ENCODE measurements at regions not wholly inside any gene's neighbourhood (a gene's known extent, or its start where the extent isn't known, plus 50 kb on each side); places are given as distances from the start of the nearest gene placed in this dataset.
"Not testable (repeated sequence)": the region's sequence is repeated elsewhere in the genome, so short reads cannot be mapped to it uniquely, and the experiment has no call there.

DNA sequence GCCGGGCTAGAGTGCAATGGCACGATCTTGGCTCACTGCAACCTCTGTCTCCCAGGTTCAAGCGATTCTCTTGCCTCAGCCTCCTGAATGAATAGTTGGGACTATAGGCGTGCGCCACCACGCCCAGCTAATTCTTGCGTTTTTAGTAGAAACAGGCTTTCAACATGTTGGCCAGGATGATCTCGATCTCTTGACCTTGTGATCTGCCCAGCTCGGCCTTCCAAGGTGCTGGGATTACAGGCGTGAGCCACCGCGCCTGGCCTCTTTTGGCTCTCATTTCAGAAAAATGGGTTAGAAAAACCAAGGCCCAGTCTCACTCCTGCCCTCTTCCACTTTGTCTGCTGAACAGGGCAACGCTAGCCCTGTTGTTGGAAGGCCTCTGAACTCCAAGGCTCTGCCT lies 72.0 kb upstream of the JCAD start:
- H3K9me3 ChIP-seq (replicated peaks; ENCODE audit: control insufficient read depth, insufficient read depth, low read length); SMC1A ChIA-PET (ENCODE audit: uncharacterized antibody, unreplicated experiment); ATAC-seq; intact Hi-C loops (cut with micrococcal nuclease; ENCODE audit: unreplicated experiment); H3K36me3 ChIP-seq (ENCODE audit: control insufficient read depth in 2 of 2, insufficient read depth in 2 of 2, low read length in 1 of 2); CTCF ChIA-PET; H3K27ac ChIP-seq (ENCODE audit: control insufficient read depth, insufficient read depth); in situ Hi-C loops (cut with MboI); FAIRE-seq; H3K9ac ChIP-seq (ENCODE audit: control insufficient read depth, insufficient read depth, low read length); H3K27me3 ChIP-seq (replicated peaks in 1 of 2; ENCODE audit: control insufficient read depth in 2 of 2, insufficient read depth in 2 of 2, low read length in 1 of 2); H3K79me2 ChIP-seq (ENCODE audit: control insufficient read depth, insufficient read depth, low read length); H2AFZ ChIP-seq (ENCODE audit: control insufficient read depth, low read depth, low read length); H4K20me1 ChIP-seq (ENCODE audit: control insufficient read depth, insufficient read depth); BruUV-seq (replicated peaks); H3K4me1 ChIP-seq (ENCODE audit: control insufficient read depth, insufficient read depth, low read length); RAD21 ChIA-PET (ENCODE audit: unreplicated experiment); POLR2A ChIA-PET; DNase-seq (ENCODE audit: low read depth, low spot score); H3K4me2 ChIP-seq (ENCODE audit: control insufficient read depth, insufficient read depth); H3K4me3 ChIP-seq: not testable (repeated sequence)
- 46% methylated on average over 12 of the region's 13 CpGs for WGBS (ENCODE audit: insufficient coverage, insufficient replicate concordance, low lambda C conversion rate, missing lambda C conversion rate)

DNA sequence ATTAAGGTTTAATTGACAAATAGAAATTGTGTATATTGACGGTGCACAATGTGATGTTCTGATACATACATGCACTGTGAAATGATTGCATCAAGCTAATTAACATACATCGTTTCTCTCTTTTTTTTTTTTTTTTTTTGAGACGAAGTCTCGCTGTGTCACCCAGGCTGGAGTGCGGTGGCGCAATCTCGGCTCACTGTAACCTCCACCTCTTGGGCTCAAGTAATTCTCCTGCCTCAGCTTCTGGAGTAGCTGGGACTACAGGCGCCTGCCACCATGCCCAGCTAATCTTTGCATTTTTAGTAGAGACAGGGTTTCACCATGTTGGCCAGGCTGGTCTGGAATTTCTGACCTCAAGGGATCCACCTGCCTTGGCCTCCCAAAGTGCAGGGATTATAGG lies 69.9 kb upstream of the JCAD start:
- CTCF ChIA-PET; H3K27me3 ChIP-seq (replicated peaks in 1 of 2; ENCODE audit: control insufficient read depth in 2 of 2, insufficient read depth in 2 of 2, low read length in 1 of 2); DNase-seq (ENCODE audit: low read depth, low spot score); H3K4me1 ChIP-seq (ENCODE audit: control insufficient read depth, insufficient read depth, low read length); FAIRE-seq; H3K4me2 ChIP-seq (ENCODE audit: control insufficient read depth, insufficient read depth); H2AFZ ChIP-seq (ENCODE audit: control insufficient read depth, low read depth, low read length); ATAC-seq; RAD21 ChIA-PET (ENCODE audit: unreplicated experiment); H3K4me3 ChIP-seq; BruUV-seq (replicated peaks); H3K9ac ChIP-seq (ENCODE audit: control insufficient read depth, insufficient read depth, low read length); H3K9me3 ChIP-seq (replicated peaks; ENCODE audit: control insufficient read depth, insufficient read depth, low read length); in situ Hi-C loops (cut with MboI); intact Hi-C loops (cut with micrococcal nuclease; ENCODE audit: unreplicated experiment); H3K27ac ChIP-seq (ENCODE audit: control insufficient read depth, insufficient read depth); POLR2A ChIA-PET; H3K36me3 ChIP-seq (ENCODE audit: control insufficient read depth in 2 of 2, insufficient read depth in 2 of 2, low read length in 1 of 2); H3K79me2 ChIP-seq (ENCODE audit: control insufficient read depth, insufficient read depth, low read length); H4K20me1 ChIP-seq (ENCODE audit: control insufficient read depth, insufficient read depth): not testable (repeated sequence)
- WGBS (ENCODE audit: insufficient coverage, insufficient replicate concordance, low lambda C conversion rate, missing lambda C conversion rate) = 51% methylated on average over 6 of the region's 8 CpGs
- SMC1A ChIA-PET (ENCODE audit: uncharacterized antibody, unreplicated experiment) = interaction anchor here (0.6 kb wide), 1 partner anchor 465 kb away, joined by 3 read pairs; no protein-coding TSS in a partner anchor

DNA sequence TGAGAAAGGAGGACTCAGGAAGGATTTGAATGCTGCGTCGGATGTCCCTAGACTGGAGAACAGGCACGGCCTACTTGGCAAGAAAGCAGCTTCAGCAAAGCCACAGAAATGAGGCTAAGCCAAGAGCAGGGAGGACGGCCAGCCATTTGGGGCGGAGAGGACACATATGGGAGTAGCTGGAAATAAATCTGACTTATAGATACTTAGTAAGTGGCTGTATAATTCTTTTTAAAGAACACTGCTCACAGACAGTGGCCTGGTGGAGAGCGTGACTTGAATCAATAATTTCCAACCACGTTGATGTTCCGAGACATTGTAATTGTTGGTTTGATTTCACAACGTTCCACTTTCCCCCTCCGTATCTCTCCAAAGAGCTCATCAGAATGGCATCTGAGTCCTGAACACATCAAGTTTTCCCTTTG lies 67.7 kb upstream of the JCAD start:
- Histone ChIP-seq H3K9ac (ENCODE audit: control insufficient read depth, insufficient read depth, low read length) (no peak overlapping the region), H3K36me3 (ENCODE audit: control insufficient read depth in 2 of 2, insufficient read depth in 2 of 2, low read length in 1 of 2) (no peaks in the 10 kb centered on the region), H3K4me3 (no peak overlapping the region), H3K4me1 (ENCODE audit: control insufficient read depth, insufficient read depth, low read length) (no peaks in the 10 kb centered on the region), H3K79me2 (ENCODE audit: control insufficient read depth, insufficient read depth, low read length) (no peaks in the 10 kb centered on the region), H4K20me1 (ENCODE audit: control insufficient read depth, insufficient read depth) (no peaks in the 10 kb centered on the region), H3K27ac (ENCODE audit: control insufficient read depth, insufficient read depth) (no peak overlapping the region), H2AFZ (ENCODE audit: control insufficient read depth, low read depth, low read length) (no peak overlapping the region), H3K9me3 (replicated peaks; ENCODE audit: control insufficient read depth, insufficient read depth, low read length) (no peaks in the 10 kb centered on the region), H3K27me3 (replicated peaks in 1 of 2; ENCODE audit: control insufficient read depth in 2 of 2, insufficient read depth in 2 of 2, low read length in 1 of 2) (no peaks in the 10 kb centered on the region; a peak in 1 of 4 replicates), H3K4me2 (ENCODE audit: control insufficient read depth, insufficient read depth) (no peak overlapping the region)
- no peak for FAIRE-seq
- WGBS (ENCODE audit: insufficient coverage, insufficient replicate concordance, low lambda C conversion rate, missing lambda C conversion rate) = 69% methylated on average over 10 of the region's 10 CpGs
- intact Hi-C loops (cut with micrococcal nuclease; ENCODE audit: unreplicated experiment) = no loop called here
- in situ Hi-C loops (cut with MboI) = no loop called here
- CTCF ChIA-PET = no interaction called here
- no peak for ATAC-seq
- BruUV-seq (replicated peaks) = no TSS peak
- RAD21 ChIA-PET (ENCODE audit: unreplicated experiment) = no interaction called here
- no peak for DNase-seq (ENCODE audit: low read depth, low spot score)
- POLR2A ChIA-PET = no interaction called here
- SMC1A ChIA-PET (ENCODE audit: uncharacterized antibody, unreplicated experiment) = no interaction called here
- TF ChIP-seq, protein P1, sequence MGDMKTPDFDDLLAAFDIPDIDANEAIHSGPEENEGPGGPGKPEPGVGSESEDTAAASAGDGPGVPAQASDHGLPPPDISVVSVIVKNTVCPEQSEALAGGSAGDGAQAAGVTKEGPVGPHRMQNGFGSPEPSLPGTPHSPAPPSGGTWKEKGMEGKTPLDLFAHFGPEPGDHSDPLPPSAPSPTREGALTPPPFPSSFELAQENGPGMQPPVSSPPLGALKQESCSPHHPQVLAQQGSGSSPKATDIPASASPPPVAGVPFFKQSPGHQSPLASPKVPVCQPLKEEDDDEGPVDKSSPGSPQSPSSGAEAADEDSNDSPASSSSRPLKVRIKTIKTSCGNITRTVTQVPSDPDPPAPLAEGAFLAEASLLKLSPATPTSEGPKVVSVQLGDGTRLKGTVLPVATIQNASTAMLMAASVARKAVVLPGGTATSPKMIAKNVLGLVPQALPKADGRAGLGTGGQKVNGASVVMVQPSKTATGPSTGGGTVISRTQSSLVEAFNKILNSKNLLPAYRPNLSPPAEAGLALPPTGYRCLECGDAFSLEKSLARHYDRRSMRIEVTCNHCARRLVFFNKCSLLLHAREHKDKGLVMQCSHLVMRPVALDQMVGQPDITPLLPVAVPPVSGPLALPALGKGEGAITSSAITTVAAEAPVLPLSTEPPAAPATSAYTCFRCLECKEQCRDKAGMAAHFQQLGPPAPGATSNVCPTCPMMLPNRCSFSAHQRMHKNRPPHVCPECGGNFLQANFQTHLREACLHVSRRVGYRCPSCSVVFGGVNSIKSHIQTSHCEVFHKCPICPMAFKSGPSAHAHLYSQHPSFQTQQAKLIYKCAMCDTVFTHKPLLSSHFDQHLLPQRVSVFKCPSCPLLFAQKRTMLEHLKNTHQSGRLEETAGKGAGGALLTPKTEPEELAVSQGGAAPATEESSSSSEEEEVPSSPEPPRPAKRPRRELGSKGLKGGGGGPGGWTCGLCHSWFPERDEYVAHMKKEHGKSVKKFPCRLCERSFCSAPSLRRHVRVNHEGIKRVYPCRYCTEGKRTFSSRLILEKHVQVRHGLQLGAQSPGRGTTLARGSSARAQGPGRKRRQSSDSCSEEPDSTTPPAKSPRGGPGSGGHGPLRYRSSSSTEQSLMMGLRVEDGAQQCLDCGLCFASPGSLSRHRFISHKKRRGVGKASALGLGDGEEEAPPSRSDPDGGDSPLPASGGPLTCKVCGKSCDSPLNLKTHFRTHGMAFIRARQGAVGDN (IDR thresholded peaks at IDR 0.05) = no peak
- TF ChIP-seq SMARCA5 (IDR thresholded peaks at IDR 0.05) = no peak
- TF ChIP-seq, protein P2, sequence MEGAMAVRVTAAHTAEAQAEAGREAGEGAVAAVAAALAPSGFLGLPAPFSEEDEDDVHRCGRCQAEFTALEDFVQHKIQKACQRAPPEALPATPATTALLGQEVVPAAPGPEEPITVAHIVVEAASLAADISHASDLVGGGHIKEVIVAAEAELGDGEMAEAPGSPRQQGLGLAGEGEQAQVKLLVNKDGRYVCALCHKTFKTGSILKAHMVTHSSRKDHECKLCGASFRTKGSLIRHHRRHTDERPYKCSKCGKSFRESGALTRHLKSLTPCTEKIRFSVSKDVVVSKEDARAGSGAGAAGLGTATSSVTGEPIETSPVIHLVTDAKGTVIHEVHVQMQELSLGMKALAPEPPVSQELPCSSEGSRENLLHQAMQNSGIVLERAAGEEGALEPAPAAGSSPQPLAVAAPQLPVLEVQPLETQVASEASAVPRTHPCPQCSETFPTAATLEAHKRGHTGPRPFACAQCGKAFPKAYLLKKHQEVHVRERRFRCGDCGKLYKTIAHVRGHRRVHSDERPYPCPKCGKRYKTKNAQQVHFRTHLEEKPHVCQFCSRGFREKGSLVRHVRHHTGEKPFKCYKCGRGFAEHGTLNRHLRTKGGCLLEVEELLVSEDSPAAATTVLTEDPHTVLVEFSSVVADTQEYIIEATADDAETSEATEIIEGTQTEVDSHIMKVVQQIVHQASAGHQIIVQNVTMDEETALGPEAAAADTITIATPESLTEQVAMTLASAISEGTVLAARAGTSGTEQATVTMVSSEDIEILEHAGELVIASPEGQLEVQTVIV (IDR thresholded peaks at IDR 0.05; ENCODE audit: borderline replicate concordance, partially characterized antibody) = no peak
- TF ChIP-seq SREBF1 (IDR thresholded peaks at IDR 0.05; ENCODE audit: low read length) = no peak

Data from GM12878 (cell line).